ENCODE measurements at regions not wholly inside any gene's neighbourhood (a gene's known extent, or its start where the extent isn't known, plus 50 kb on each side); places are given as distances from the start of the nearest gene placed in this dataset.

DNA sequence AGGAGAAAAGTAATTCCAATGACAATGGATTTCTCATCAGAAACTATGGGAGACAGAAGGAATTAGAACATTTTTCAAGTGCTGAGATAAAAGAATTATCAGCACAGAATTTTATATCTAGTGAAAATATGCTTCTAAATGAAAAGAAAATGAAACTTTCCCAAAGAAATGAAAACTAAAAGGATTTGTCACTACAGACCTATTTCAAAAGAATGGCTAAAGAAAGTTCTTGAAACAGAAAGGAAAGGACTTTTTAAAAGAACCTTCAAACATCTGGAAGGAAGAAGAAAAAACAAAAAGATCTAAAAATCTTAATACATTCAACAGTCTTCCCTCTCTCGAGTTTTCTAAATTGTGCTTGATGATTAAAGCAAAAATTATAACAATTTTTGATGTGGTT lies 255.4 kb downstream of the FAM76B start:
- TF ChIP-seq, protein P1, sequence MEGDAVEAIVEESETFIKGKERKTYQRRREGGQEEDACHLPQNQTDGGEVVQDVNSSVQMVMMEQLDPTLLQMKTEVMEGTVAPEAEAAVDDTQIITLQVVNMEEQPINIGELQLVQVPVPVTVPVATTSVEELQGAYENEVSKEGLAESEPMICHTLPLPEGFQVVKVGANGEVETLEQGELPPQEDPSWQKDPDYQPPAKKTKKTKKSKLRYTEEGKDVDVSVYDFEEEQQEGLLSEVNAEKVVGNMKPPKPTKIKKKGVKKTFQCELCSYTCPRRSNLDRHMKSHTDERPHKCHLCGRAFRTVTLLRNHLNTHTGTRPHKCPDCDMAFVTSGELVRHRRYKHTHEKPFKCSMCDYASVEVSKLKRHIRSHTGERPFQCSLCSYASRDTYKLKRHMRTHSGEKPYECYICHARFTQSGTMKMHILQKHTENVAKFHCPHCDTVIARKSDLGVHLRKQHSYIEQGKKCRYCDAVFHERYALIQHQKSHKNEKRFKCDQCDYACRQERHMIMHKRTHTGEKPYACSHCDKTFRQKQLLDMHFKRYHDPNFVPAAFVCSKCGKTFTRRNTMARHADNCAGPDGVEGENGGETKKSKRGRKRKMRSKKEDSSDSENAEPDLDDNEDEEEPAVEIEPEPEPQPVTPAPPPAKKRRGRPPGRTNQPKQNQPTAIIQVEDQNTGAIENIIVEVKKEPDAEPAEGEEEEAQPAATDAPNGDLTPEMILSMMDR (conservative IDR thresholded peaks at IDR 0.05; ENCODE audit: low read length), result no peak

DNA sequence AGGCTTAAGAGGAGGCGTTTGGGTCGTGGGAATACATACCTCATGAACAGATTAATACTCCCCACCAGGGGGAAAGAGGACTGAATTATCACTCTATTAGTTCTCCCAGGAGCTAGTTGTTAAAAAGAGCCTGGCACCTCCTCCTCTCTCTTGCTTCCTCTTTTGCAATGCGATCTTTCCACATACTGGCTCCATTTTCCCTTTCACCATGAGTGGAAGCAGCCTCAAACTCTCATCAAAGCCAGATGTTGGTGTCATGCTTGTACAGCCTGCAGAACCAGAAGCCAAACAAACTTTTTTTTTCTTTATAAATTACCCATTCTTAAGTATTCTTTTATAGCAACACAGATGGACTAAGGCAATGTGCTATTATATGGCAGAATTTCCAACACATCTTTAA lies 258.5 kb downstream of the FAM76B start:
- H3K4me3 ChIP-seq (ENCODE audit: low read length), result no peak overlapping the region
- TF ChIP-seq, protein P1 (conservative IDR thresholded peaks at IDR 0.05; ENCODE audit: low read length), result no peak; the same call in 1 of the 2 replicates
- peak; percentile 93 for DNase-seq (ENCODE audit: low read depth)

More for the DNA sequence above, 255.4 kb downstream of the FAM76B start:
- no peak for DNase-seq (ENCODE audit: low read depth)
- no peak overlapping the region for H3K4me3 ChIP-seq (ENCODE audit: low read length)

DNA sequence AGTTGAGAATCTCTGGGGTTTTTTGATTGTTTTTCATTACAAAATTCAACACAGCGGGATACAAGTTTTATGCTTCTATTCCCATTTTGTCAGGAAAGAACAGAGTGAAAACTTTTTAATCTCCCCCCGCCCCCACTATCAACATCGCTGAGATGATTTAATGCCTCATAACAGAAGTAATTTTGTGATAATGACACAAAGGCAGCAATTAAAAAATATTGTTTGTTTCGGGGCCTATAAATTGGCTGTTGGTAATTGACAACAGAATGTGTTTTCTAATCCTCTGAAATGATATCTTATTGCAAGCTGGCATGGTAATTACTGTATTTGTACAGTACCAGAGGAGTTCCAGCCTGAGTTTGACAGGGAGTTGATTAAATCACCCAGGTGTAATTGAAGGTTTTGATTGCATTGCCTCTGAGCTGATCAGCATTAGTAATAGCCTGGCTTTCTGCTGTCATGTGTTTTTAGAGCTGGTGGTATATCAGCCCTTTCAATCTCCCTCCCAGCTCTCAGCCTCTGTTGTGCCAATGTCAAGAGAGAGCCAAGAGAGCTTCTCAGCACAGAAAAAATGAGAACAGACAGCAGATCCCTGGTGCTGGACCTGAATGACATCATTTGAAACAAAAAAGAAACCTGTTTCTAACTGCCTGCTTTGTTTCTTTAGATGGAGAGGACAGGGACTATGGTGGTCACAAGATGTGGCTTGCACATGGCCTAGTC lies 265.1 kb downstream of the FAM76B start:
- DNase-seq (ENCODE audit: low read depth), result no peak
- TF ChIP-seq, protein P1 (conservative IDR thresholded peaks at IDR 0.05; ENCODE audit: low read length), result no peak
- H3K4me3 ChIP-seq (ENCODE audit: low read length), result no peak overlapping the region

DNA sequence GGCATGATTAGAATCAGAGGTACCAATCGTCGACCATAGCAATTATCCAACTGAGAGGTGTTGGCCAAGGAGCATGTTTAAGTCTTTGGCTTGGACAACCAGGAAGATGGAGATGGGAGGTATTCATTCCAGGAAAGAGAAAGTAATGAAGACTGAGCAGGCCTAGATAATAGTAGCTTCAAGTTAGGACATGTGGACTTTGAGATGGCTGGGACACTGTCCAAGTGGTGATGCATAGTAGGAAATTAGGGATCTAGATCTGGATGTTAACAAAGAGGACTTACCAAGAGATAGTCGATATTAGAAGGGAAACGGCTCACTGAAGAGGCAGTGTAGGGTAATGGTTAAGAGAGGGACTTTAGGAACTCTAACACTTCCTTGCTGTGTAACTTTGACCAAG lies 266.7 kb downstream of the FAM76B start:
- H3K4me3 ChIP-seq (ENCODE audit: low read length), result no peak overlapping the region
- no peak for DNase-seq (ENCODE audit: low read depth)
- TF ChIP-seq, protein P1 (conservative IDR thresholded peaks at IDR 0.05; ENCODE audit: low read length), result no peak

DNA sequence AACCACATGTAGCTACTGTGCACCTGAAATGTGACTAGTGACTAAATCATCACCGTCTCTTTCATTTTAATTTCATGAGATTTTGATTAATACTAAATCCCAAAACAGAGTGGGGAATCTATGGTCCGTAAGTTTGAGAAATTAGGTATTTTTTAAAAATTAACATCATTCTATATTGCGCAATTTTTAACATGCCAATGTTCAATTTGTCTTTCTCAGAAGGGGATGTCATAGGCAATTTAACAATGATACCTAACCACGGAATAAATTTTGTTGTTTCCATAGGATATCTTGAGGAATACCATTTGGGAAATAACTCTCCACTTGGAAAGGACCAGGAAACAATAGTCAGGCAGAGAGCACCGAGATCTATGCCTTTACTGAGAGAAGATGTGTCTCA lies 267.7 kb downstream of the FAM76B start:
- no peak overlapping the region for H3K4me3 ChIP-seq (ENCODE audit: low read length)
- TF ChIP-seq, protein P1 (conservative IDR thresholded peaks at IDR 0.05; ENCODE audit: low read length), result no peak
- no peak for DNase-seq (ENCODE audit: low read depth)

DNA sequence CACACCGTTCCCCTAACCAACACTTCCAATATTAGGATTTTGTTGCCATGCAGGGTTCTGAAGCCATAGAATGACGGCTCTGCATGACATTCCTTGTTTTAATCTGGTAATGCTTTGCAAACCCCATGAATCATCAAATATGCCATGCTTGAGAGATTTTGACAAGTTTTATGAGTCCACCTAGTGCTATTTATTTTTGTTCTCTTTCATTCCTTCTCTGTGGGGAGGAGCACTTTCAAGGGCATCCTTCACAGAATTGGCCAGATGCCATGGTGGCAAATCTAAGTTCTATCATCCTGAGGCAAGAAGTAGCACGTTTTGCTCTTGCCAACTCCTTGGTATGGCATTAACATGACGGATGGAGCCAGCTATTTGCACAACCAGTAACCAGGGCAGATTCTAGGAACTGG lies 268.4 kb downstream of the FAM76B start:
- no peak overlapping the region for H3K4me3 ChIP-seq (ENCODE audit: low read length)
- no peak for DNase-seq (ENCODE audit: low read depth)
- TF ChIP-seq, protein P1 (conservative IDR thresholded peaks at IDR 0.05; ENCODE audit: low read length), result no peak

DNA sequence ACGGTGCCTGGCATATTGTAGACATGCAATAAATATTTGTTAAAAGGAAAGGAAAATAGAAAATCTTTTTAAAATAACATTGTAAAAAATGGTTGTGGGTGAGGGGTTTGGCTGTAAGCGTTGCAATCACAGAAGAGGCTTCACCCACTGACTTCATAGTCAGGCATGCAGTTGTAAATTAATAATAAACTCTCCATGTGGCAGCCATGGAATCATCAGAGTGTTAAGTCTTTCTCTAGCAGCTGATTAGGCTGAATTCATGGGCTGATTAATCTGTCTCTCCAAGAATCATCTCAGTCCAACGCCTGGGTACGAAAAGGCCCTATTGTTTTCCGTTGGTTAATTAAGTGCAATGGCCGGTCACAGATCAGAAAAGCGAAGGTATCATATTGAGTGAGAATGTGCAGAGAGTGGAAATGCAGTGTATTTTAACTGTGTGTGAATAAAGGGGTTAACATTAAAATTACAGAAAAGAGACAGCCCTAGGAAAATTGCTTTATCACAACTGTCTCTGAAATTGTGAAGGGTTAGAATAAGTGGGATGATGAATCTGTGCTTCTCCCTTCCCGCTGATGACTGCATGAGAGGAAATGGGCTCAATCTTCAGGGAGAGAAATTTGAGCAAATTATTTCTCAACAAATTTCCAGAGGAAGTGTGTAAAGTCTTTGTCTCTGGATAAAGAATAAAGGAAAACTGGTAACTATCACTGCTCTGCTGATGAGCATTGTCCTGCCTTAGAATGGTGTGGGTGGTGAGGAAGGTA lies 269.0 kb downstream of the FAM76B start:
- no peak for DNase-seq (ENCODE audit: low read depth)
- TF ChIP-seq, protein P1 (conservative IDR thresholded peaks at IDR 0.05; ENCODE audit: low read length), result no peak
- H3K4me3 ChIP-seq (ENCODE audit: low read length), result no peak overlapping the region
